Activated naive CD4-positive, alpha-beta T cell treated with anti-CD3 and anti-CD28 coated beads, Interleukin-2, amount 10 ng/mL, durations not matched to agents 7 days and 5 days (primary cell): ENCODE measurements at regions not wholly inside any gene's neighbourhood (a gene's known extent, or its start where the extent isn't known, plus 50 kb on each side); places are given as distances from the start of the nearest gene placed in this dataset.
"Not testable (repeated sequence)": the region's sequence is repeated elsewhere in the genome, so short reads cannot be mapped to it uniquely, and the experiment has no call there.

Source experiments
- CTCF ChIA-PET: fragments of 350-600 bp; sonication (Branson Sonifier 250); formaldehyde crosslinking; loops from one replicate; lab custom pipeline; 2021; ENCODE audit warnings: antibody characterized with exemption; lab: Charles Lee
- DNase-seq: peaks from one replicate; pipeline ENCODE4 v3.0.0-alpha.2; 2020
- H3K27ac Mint-ChIP-seq: one replicate; pipeline ENCODE4 v1.8.0; 2021; ENCODE audit warnings: mild to moderate bottlenecking, moderate library complexity, mixed read lengths
- H3K27me3 Mint-ChIP-seq: one replicate; pipeline ENCODE4 v1.8.0; 2021; ENCODE audit warnings: mild to moderate bottlenecking, mixed read lengths
- H3K36me3 Mint-ChIP-seq: one replicate; pipeline ENCODE4 v1.8.0; 2021; ENCODE audit warnings: mixed read lengths
- H3K4me1 Mint-ChIP-seq: one replicate; pipeline ENCODE4 v1.8.0; 2021; ENCODE audit warnings: mixed read lengths
- H3K4me3 Mint-ChIP-seq: one replicate; pipeline ENCODE4 v1.8.0; 2021; ENCODE audit warnings: mild to moderate bottlenecking, moderate library complexity, mixed read lengths
- H3K9me3 Mint-ChIP-seq: one replicate; pipeline ENCODE4 v1.8.0; 2021; ENCODE audit warnings: mixed read lengths

- Mint-ChIP-seq H3K36me3 (no peaks in the 10 kb centered on the region), H3K4me3 (no peak overlapping the region), H3K27ac (no peak overlapping the region), H3K4me1 (no peaks in the 10 kb centered on the region), H3K9me3 (peaks cover 6% of the 10 kb centered on the region), H3K27me3 (no peaks in the 10 kb centered on the region)
- no peak for DNase-seq
- CTCF ChIA-PET = no interaction called here
Observed at GRCh38 chr4:32864713-32865351, 2144.7 kb downstream of the PCDH7 start.

- H3K27ac Mint-ChIP-seq = no peak overlapping the region
- no peaks in the 10 kb centered on the region for H3K27me3 Mint-ChIP-seq
- DNase-seq = no peak
- no peaks in the 10 kb centered on the region for H3K4me1 Mint-ChIP-seq
- no peak overlapping the region for H3K4me3 Mint-ChIP-seq
- peaks cover 8% of the 10 kb centered on the region for H3K9me3 Mint-ChIP-seq
- CTCF ChIA-PET = no interaction called here
- no peaks in the 10 kb centered on the region for H3K36me3 Mint-ChIP-seq
Observed at GRCh38 chr4:32876546-32876945, 2156.4 kb downstream of the PCDH7 start.

DNA sequence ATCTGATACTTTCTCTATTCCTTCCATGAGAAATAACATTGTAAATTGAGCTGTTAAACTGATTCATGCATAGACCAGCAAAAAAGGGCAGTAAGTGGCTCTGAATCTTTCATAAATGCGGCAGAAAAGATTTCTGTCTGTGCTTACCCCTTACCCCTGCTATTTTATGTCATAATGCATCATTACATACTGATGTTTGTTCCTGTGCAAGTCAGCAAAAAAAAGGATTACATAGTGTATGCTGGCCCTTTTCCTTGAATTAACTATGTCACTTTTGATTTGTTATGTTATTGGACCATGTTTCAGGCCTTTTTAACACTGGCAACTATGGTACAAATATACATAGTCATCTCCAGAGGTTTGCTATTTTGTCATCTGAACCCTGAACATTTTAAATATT is 2159.7 kb downstream of the PCDH7 start:
- H3K4me1 Mint-ChIP-seq = no peaks in the 10 kb centered on the region
- DNase-seq = no peak
- CTCF ChIA-PET = no interaction called here
- H3K9me3 Mint-ChIP-seq = peaks cover 3% of the 10 kb centered on the region
- no peak overlapping the region for H3K27ac Mint-ChIP-seq
- H3K27me3 Mint-ChIP-seq = no peaks in the 10 kb centered on the region
- no peak overlapping the region for H3K4me3 Mint-ChIP-seq
- no peaks in the 10 kb centered on the region for H3K36me3 Mint-ChIP-seq

GRCh38 chr4:32884198-32884597 is 2164.0 kb downstream of the PCDH7 start:
- Mint-ChIP-seq H3K27me3 (no peaks in the 10 kb centered on the region), H3K9me3 (no peaks in the 10 kb centered on the region), H3K4me1 (no peaks in the 10 kb centered on the region), H3K36me3 (no peaks in the 10 kb centered on the region), H3K4me3 (no peak overlapping the region), H3K27ac (no peak overlapping the region)
- no peak for DNase-seq
- CTCF ChIA-PET = no interaction called here

DNA sequence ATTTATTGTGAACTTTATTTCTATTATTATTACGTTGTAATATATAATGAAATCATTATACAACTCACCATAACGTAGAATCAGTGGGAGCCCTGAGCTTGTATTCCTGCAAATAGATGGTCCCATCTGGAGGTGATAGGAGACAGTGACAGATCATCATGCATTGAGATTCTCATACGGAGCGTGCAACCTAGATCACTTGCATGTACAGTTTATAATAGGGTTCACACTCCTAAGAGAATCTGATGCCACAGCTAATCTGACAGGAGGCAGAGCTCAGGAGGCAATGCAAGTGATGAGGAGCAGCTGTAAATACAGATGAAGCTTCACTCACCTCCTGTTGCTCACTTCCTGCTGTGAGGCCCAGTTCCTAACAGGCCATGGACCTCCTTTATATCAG is 2170.2 kb downstream of the PCDH7 start:
- no peaks in the 10 kb centered on the region for H3K4me1 Mint-ChIP-seq
- H3K27me3 Mint-ChIP-seq = no peaks in the 10 kb centered on the region
- CTCF ChIA-PET = no interaction called here

GRCh38 chr4:32909053-32909452 is 2188.9 kb downstream of the PCDH7 start:
- H3K27ac Mint-ChIP-seq = no peak overlapping the region
- CTCF ChIA-PET = no interaction called here

More for the DNA sequence above, 2170.2 kb downstream of the PCDH7 start:
- H3K27ac Mint-ChIP-seq = no peak overlapping the region
- peaks cover 2% of the 10 kb centered on the region for H3K9me3 Mint-ChIP-seq
- no peak overlapping the region for H3K4me3 Mint-ChIP-seq
- H3K36me3 Mint-ChIP-seq = no peaks in the 10 kb centered on the region
- no peak for DNase-seq

DNA sequence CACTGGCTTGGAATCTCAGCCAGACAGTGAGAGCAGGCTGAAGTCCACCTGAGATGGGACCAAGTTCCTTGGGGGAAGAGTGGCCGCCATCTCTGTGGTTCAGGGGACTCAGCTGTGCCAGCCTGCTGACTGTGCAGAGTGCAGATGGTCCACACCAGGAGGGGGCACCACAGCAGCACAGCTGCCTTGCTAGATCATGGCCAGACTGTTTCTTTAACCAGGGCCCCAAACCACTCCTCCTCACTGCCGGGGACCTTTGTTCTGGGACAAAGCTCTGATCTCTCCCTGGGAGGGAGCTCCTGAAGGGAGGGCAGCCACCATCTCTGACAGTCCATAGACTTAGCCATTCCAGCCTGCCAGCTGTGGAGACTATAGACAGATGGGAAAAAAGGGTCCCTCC is 2189.6 kb downstream of the PCDH7 start:
- Mint-ChIP-seq H3K27ac (no peak overlapping the region), H3K4me3 (no peak overlapping the region), H3K36me3 (no peaks in the 10 kb centered on the region), H3K4me1 (no peaks in the 10 kb centered on the region), H3K27me3 (no peaks in the 10 kb centered on the region), H3K9me3 (peaks cover 12% of the 10 kb centered on the region)
- no peak for DNase-seq
- CTCF ChIA-PET = no interaction called here

More at GRCh38 chr4:32909053-32909452, 2188.9 kb downstream of the PCDH7 start:
- no peaks in the 10 kb centered on the region for H3K27me3 Mint-ChIP-seq
- H3K4me1 Mint-ChIP-seq = no peaks in the 10 kb centered on the region
- DNase-seq = no peak
- peaks cover 12% of the 10 kb centered on the region for H3K9me3 Mint-ChIP-seq
- H3K36me3 Mint-ChIP-seq = no peaks in the 10 kb centered on the region
- H3K4me3 Mint-ChIP-seq = no peak overlapping the region

DNA sequence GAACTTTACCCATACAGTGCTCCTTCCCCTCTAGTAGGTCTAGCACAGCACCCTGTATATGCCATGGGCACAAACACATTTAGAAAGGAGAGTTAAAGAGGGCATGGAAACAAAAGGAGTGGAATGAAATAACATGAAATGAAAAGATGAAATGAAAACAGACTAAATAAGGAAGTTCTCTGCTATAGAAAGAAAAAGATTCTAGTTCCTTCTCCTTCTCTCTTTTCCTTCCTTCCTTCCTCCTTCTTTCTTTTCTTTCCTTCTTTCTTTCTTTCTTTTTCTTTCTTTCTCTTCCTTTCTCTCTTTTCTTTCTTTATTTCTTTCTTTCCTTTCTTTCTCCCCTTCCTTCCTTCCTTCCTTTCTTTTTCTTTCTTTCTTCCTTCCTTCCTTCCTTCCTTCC is 2197.4 kb downstream of the PCDH7 start:
- Mint-ChIP-seq H3K36me3 (no peaks in the 10 kb centered on the region), H3K27ac (no peak overlapping the region), H3K9me3 (peaks cover 4% of the 10 kb centered on the region), H3K27me3 (no peaks in the 10 kb centered on the region), H3K4me1 (no peaks in the 10 kb centered on the region), H3K4me3 (no peak overlapping the region)
- no peak for DNase-seq
- CTCF ChIA-PET = no interaction called here

DNA sequence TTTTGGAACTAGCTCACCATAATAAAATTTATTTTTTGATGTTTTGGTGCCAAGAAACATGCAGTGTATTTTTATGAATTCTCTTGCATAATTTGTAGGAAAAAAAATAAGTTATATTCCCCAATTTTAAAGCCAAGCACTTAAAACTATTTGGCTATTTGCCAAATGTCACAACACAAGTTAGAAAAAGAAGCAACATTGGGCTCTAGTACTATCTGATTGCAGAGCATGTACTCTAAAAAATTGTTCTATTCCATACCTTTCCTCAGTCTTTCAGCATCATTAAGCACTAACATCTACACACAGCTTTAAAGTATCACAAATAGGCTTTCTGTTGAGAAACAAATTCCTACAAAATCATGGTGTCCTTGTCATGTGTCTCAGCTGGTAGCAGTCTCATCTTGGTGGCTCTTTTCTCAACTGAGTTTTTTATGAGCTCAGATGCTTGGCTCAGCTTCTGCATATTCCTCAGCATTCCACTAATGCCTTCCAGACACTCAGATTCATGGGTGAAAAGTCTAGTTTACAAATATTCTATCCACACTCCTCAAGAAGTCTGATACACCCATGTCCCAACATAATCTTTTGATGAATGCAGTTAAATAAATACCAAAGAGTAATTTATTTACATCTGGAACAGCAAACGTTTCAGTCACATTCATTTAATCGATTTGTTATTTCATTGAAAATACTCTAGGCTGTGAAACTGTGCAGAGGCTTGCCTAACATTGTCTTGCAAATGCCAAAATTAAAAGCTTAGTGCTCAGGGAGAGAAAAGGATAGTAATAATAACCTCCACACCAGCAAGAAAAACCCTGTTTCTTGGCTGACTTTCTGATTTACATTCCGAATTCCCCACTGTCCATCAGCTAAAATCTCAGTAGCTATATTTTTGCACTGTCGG is 2209.9 kb downstream of the PCDH7 start:
- no peak for DNase-seq
- Mint-ChIP-seq H3K9me3 (peaks cover 4% of the 10 kb centered on the region), H3K4me1 (no peaks in the 10 kb centered on the region), H3K27me3 (no peaks in the 10 kb centered on the region), H3K27ac (no peak overlapping the region), H3K4me3 (no peak overlapping the region), H3K36me3 (no peaks in the 10 kb centered on the region)
- CTCF ChIA-PET = no interaction called here

- CTCF ChIA-PET = no interaction called here
- no peak for DNase-seq
- Mint-ChIP-seq H3K27me3 (no peaks in the 10 kb centered on the region), H3K4me1 (no peaks in the 10 kb centered on the region), H3K27ac (no peak overlapping the region), H3K4me3 (no peak overlapping the region), H3K36me3 (no peaks in the 10 kb centered on the region), H3K9me3 (peaks cover 4% of the 10 kb centered on the region)
Observed at GRCh38 chr4:32930700-32931099, 2210.5 kb downstream of the PCDH7 start.

GRCh38 chr4:32931475-32931874 is 2211.3 kb downstream of the PCDH7 start:
- Mint-ChIP-seq H3K27me3 (no peaks in the 10 kb centered on the region), H3K9me3 (peaks cover 3% of the 10 kb centered on the region), H3K4me1 (no peaks in the 10 kb centered on the region), H3K27ac (no peak overlapping the region), H3K4me3 (no peak overlapping the region), H3K36me3 (no peaks in the 10 kb centered on the region)
- no peak for DNase-seq
- CTCF ChIA-PET = no interaction called here

GRCh38 chr4:32932156-32932555 is 2212.0 kb downstream of the PCDH7 start:
- H3K27me3 Mint-ChIP-seq = no peaks in the 10 kb centered on the region

DNA sequence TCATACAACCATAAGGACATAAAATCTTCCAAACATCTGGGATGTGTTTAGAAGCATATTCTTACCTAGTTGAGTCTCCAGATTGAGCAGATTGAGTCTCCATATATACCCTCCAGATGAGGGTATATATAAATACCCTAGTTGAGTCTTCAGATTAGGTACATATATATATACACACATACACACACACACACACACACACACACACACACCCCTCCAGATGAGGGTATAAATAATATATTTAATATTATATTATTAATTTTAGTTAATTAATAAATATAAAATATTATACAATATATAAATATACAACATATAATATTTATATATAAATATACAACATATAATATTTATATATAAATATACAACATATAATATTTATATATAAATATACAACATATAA is 2219.1 kb downstream of the PCDH7 start:
- H3K4me1 Mint-ChIP-seq, CTCF ChIA-PET, H3K27me3 Mint-ChIP-seq, H3K4me3 Mint-ChIP-seq, H3K36me3 Mint-ChIP-seq, H3K9me3 Mint-ChIP-seq, H3K27ac Mint-ChIP-seq, DNase-seq: not testable (repeated sequence)

More at GRCh38 chr4:32932156-32932555, 2212.0 kb downstream of the PCDH7 start:
- CTCF ChIA-PET = no interaction called here
- Mint-ChIP-seq H3K9me3 (peaks cover 3% of the 10 kb centered on the region), H3K36me3 (no peaks in the 10 kb centered on the region), H3K4me3 (no peak overlapping the region), H3K4me1 (no peaks in the 10 kb centered on the region), H3K27ac (no peak overlapping the region)
- no peak for DNase-seq

GRCh38 chr4:32950866-32951265 is 2230.7 kb downstream of the PCDH7 start:
- Mint-ChIP-seq H3K9me3 (peaks cover 11% of the 10 kb centered on the region), H3K4me1 (no peaks in the 10 kb centered on the region), H3K27ac (no peak overlapping the region), H3K36me3 (no peaks in the 10 kb centered on the region), H3K27me3 (no peaks in the 10 kb centered on the region), H3K4me3 (no peak overlapping the region)
- no peak for DNase-seq
- CTCF ChIA-PET = no interaction called here

GRCh38 chr4:32958586-32958985 is 2238.4 kb downstream of the PCDH7 start:
- Mint-ChIP-seq H3K27me3 (no peaks in the 10 kb centered on the region), H3K4me3 (no peak overlapping the region), H3K27ac (no peak overlapping the region), H3K4me1 (no peaks in the 10 kb centered on the region), H3K36me3 (no peaks in the 10 kb centered on the region), H3K9me3 (peaks cover 6% of the 10 kb centered on the region)
- no peak for DNase-seq
- CTCF ChIA-PET = no interaction called here
